Muscle layer of colon (tissue), 2 donors: ENCODE measurements at regions not wholly inside any gene's neighbourhood (a gene's known extent, or its start where the extent isn't known, plus 50 kb on each side); places are given as distances from the start of the nearest gene placed in this dataset.

Experiments used
- H3K27ac ChIP-seq: one replicate; pipeline ENCODE4 v1.7.0; 2013; ENCODE audit warnings: low read depth, mild to moderate bottlenecking, low read length, moderate library complexity
- H3K27me3 ChIP-seq, 2 donors: one replicate each; pipeline ENCODE4 v1.7.0; 2013; ENCODE audit warnings: low read length in 2 of 2, mild to moderate bottlenecking in 2 of 2; ENCODE audit not compliant: insufficient read depth in 2 of 2, control insufficient read depth in 1 of 2
- H3K36me3 ChIP-seq: one replicate; pipeline ENCODE4 v1.7.0; 2013; ENCODE audit warnings: mild to moderate bottlenecking, low read length; ENCODE audit not compliant: insufficient read depth
- H3K4me1 ChIP-seq: one replicate; pipeline ENCODE4 v1.7.0; 2013; ENCODE audit warnings: mild to moderate bottlenecking, low read length; ENCODE audit not compliant: insufficient read depth
- H3K4me3 ChIP-seq, 2 donors: one replicate each; pipeline ENCODE4 v1.7.0; 2013; ENCODE audit warnings: low read length in 2 of 2, low read depth in 1 of 2, mild to moderate bottlenecking in 1 of 2, moderate library complexity in 1 of 2
- H3K9ac ChIP-seq: one replicate; pipeline ENCODE4 v1.7.0; 2013; ENCODE audit warnings: low read length
- H3K9me3 ChIP-seq: one replicate; pipeline ENCODE4 v1.7.0; 2013; ENCODE audit warnings: mild to moderate bottlenecking, low read length
- donor health status: abdominal sarcoma.
- donor health status: Adenocarcinoma of cecum.

DNA sequence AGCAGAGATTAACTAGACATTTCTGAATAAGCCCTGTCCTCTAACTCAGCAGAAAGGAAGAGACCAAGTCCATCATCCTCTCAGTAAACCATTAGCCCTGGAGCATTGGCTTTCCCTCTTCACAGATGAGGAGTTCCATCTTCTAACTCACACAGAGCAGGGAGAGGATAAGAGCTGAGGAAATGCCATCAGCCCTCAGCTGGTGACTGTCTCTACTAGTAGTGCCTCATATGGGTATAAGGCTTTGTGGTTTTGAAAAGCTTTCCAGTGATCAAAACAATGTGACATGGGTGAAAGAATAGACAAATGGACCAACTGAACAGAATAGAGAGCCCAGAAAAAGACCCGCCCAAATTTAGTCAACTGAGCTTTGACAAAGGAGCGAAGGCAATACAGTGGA lies 197.2 kb upstream of the NUDT4 start:
- H3K9ac ChIP-seq: no peak overlapping the region
- H3K4me3 ChIP-seq: no peak overlapping the region
- H3K36me3 ChIP-seq: no peaks in the 10 kb centered on the region
- no peak overlapping the region for H3K27ac ChIP-seq
- no peaks in the 10 kb centered on the region for H3K27me3 ChIP-seq
- H3K4me1 ChIP-seq: peaks cover 72% of the 10 kb centered on the region
- no peaks in the 10 kb centered on the region for H3K9me3 ChIP-seq

DNA sequence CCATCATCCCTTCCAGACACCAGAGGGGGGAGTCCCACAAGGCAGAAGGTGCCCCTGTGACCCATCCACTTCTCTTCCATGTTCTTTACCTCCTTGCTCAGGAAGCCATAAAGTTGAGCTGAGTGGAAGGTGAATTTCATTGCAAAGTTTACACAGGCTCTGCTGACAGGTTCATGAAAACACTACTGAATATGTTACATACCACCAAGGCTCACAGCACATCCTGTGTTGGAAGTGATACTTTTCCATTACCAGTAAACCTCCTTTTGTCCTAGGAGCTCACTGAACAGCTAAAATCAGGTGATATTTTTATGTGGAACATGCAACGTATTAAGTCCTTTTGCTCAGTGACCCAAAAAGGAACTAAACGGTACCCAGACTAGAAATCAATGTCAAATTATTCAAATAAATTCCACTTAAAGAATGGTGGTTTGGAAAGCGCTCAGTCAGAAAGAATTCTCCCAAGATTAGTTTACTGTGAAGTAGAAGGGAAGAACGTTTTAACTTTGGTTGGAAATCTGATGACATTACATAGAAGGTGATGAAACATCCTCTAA lies 196.2 kb upstream of the NUDT4 start:
- Histone ChIP-seq H3K27ac (peak overlapping the region; percentile 72), H3K9me3 (no peaks in the 10 kb centered on the region), H3K27me3 (no peaks in the 10 kb centered on the region), H3K4me3 (no peak overlapping the region), H3K36me3 (no peaks in the 10 kb centered on the region), H3K4me1 (peaks cover 64% of the 10 kb centered on the region), H3K9ac (no peak overlapping the region)

DNA sequence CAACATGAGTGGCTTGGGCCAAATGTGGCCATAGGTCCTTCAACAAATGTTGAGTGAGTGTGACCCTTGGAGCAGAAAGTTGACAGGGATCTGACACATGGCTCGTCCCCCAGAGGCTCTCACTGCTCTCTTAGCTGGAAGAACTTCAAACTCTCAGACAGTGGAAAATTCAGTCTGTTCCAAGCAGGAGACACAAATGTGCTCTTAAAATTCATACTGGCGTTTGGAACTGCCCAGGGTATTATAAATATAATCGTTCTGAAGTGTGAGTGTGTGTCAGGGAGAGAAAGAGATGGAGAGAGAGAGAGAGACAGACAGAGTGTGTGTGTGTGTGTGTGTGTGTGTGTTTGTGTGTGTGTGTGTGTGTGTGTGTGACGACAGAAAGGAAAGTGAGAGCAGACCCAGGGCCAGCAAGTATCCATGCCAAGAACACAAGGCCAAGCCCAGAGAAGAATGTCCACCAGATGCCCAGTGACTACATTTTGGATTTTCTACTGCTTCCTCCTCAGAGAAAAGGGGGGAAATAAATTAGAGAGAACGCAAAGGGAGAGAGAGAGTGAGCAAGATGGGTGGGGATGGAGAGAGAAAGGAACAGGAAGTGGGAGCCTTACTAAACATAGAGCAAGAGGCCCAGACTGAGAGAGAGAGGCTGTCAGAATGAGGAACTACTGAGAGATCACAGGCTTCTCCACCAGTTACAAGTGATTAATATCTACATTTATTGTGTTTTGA lies 193.6 kb upstream of the NUDT4 start:
- no peak overlapping the region for H3K9ac ChIP-seq
- H3K36me3 ChIP-seq: no peaks in the 10 kb centered on the region
- peaks cover 43% of the 10 kb centered on the region for H3K4me1 ChIP-seq
- H3K27ac ChIP-seq: peak overlapping the region; percentile 79
- H3K27me3 ChIP-seq: no peaks in the 10 kb centered on the region
- H3K4me3 ChIP-seq: peak overlapping the region in 1 of 2 donors; percentile 1
- H3K9me3 ChIP-seq: no peaks in the 10 kb centered on the region

DNA sequence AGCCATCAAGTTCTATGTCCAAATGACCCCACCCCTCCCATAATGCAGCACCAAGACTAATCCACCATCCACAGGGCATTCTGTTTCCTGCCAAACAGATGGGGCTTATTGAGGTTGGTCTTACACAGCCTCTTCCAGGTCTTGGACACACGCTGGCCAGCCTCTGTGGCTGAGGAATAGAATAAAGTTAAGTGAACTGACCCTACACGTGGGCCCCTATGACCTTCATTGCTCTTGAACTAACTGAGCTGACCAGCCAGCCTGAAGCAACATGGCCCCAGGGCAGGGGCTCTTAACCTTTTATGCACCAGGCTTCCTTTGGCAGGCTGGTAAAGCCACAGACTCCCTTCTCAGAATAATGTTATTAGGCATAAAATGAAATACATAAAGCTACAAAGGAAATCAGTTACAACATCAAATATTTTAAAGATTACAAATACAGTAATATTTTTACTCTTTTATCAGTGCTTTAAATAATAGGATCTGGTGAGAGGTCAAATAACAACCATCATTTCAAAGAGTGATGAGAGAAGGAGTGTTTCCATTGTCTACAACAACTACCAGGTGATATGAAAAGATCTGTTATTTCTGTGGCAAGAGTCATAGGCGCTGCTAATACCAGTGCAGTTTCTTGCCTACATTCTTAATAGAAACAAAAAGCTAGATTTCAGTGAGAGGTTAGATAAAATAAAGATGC lies 192.9 kb upstream of the NUDT4 start:
- Histone ChIP-seq H3K27ac (peak overlapping the region; percentile 79), H3K27me3 (no peaks in the 10 kb centered on the region), H3K4me1 (peaks cover 38% of the 10 kb centered on the region), H3K4me3 (no peak overlapping the region), H3K9ac (no peak overlapping the region), H3K9me3 (no peaks in the 10 kb centered on the region), H3K36me3 (no peaks in the 10 kb centered on the region)

DNA sequence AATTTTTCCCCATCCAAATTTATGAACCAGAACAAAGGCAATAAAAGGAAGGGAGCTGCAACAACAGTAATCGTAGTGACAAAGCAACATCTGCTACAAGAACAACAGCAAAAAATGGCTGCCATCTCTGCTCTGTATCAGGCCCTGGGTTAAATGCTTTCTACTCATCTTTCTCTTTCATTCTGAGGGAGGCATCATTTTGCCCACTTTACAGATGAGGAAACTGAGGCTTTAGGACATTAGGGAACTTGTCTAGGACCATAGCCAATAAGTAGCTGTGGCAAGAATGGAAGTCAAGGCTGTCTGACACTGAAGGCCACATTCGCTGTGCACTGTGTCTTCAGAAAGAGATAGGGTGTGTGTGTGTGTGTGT lies 192.4 kb upstream of the NUDT4 start:
- no peaks in the 10 kb centered on the region for H3K27me3 ChIP-seq
- H3K9ac ChIP-seq: no peak overlapping the region
- H3K4me3 ChIP-seq: no peak overlapping the region
- H3K36me3 ChIP-seq: no peaks in the 10 kb centered on the region
- H3K4me1 ChIP-seq: peaks cover 36% of the 10 kb centered on the region
- H3K9me3 ChIP-seq: no peaks in the 10 kb centered on the region
- H3K27ac ChIP-seq: no peak overlapping the region

DNA sequence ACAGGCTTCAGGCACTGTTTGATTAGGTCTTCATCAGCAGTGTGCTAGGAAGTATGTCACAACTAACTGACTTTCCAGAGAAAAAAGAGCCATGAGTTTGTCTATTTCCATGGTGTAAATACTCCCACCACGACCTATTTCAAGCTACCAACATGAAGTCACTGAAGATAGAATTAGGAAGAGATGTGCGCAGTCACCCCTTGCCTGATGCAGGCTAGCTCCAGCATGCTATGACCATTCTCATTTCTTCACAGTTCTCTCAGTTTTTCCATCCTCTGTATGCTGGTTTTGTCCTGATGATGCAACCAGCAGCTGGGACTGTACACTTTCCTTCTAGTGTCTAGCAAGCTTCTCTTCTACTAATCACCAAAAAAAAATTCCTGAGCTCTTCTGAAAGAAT lies 191.6 kb upstream of the NUDT4 start:
- Histone ChIP-seq H3K27me3 (no peaks in the 10 kb centered on the region), H3K4me1 (peaks cover 35% of the 10 kb centered on the region), H3K27ac (no peak overlapping the region), H3K9me3 (no peaks in the 10 kb centered on the region), H3K36me3 (no peaks in the 10 kb centered on the region), H3K4me3 (no peak overlapping the region), H3K9ac (no peak overlapping the region)

DNA sequence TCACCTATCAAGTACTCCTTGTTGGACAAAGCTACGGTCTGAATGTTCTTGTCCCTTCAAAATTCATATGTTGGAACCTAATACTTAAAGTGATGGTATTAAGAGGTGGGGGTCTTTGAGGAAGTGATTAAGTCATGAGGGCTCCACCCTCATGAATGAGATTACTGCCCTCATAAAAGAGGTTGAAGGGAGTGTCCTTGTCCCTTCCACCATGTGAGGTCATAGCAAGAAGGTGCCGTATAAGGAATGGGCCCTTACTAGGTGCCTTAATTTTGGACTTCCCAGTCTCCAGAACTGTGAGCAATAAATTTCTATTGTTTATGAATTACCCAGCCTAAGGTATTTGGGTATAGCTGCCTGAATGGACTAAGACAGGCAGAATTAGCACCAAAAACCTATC lies 191.1 kb upstream of the NUDT4 start:
- Histone ChIP-seq H3K36me3 (no peaks in the 10 kb centered on the region), H3K9ac (no peak overlapping the region), H3K27me3 (no peaks in the 10 kb centered on the region), H3K4me1 (peaks cover 30% of the 10 kb centered on the region), H3K9me3 (no peaks in the 10 kb centered on the region), H3K4me3 (no peak overlapping the region), H3K27ac (no peak overlapping the region)

DNA sequence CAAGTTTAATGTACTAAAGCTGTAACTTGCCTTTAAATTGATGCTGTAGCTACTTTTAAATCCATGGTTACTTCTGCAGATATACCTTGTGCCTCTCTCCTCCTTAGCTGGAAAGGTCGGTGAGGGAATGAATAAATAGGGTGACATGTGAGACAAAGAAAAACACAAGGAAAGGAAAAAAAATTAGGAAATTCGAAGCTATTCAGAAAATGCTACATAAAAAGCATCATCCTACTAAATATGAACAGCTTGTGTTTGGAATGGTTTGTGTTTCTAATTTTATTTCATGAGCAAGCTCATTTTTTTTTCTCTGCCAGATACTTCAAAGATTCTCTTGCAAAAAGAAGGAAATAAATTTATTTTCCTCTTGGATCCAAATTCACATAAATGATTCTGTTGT lies 186.3 kb upstream of the NUDT4 start:
- Histone ChIP-seq H3K27me3 (no peaks in the 10 kb centered on the region), H3K9ac (no peak overlapping the region), H3K9me3 (no peaks in the 10 kb centered on the region), H3K4me3 (no peak overlapping the region), H3K4me1 (peaks cover 7% of the 10 kb centered on the region), H3K36me3 (no peaks in the 10 kb centered on the region), H3K27ac (no peak overlapping the region)

DNA sequence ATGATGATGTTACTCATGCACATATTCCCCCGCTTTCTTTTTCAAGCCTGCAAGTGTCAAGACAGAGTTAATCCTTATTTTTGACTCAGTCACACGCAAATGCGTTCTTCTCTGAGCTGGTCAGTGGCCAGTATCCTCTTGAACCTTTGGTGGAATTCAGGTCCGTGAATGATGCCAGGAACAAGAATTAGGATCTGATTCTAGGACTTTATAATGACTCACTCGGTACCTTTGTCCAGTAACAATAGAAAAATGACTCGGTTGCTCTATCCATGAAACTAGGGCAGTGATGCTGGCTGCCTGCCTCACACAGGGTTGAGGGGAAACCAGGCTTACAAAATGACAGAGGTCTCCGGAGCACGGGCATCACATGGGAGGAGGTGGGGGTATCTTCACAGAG lies 185.8 kb upstream of the NUDT4 start:
- peaks cover 7% of the 10 kb centered on the region for H3K4me1 ChIP-seq
- no peak overlapping the region for H3K4me3 ChIP-seq
- H3K27ac ChIP-seq: no peak overlapping the region
- no peaks in the 10 kb centered on the region for H3K36me3 ChIP-seq
- H3K9me3 ChIP-seq: no peaks in the 10 kb centered on the region
- H3K27me3 ChIP-seq: no peaks in the 10 kb centered on the region
- no peak overlapping the region for H3K9ac ChIP-seq

DNA sequence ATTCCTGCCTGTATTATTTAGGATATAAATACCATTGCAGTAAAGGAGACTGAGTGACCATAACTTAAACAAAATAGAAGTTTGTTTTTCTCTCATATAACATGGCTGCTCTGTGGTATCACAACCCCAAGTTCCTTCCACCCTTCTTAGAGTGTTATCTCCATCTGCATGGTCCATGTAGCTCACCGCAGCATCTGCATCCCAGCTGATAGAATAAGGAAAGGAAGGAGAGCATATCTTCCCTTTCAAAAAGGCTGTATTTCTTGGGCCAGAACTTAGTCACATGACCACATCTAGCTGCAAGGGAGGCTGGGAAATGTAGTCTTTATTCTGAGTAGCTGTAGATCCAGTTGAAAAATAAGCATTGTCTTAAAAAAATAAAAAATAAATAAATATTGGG lies 184.8 kb upstream of the NUDT4 start:
- no peaks in the 10 kb centered on the region for H3K9me3 ChIP-seq
- no peak overlapping the region for H3K4me3 ChIP-seq
- H3K4me1 ChIP-seq: peaks cover 7% of the 10 kb centered on the region
- H3K9ac ChIP-seq: no peak overlapping the region
- H3K27me3 ChIP-seq: no peaks in the 10 kb centered on the region
- H3K36me3 ChIP-seq: no peaks in the 10 kb centered on the region
- no peak overlapping the region for H3K27ac ChIP-seq

DNA sequence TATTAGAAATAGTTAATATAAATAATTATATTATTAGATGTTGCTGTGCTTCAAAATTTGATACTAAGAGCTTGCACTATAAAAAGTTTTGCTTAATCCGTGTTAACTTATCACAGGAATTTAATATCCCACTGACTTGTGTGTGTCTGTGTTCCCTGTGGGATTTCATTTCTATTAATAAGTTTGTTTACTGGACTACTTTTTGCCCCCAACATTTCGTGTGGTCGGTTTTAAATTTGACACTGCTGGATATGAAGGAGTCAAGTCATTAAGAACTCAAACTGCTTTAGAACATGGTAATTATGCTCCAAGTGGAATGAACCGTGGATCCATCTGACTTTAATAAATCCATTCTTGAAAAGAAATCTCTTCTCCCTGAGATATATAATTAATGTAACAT lies 182.2 kb upstream of the NUDT4 start:
- Histone ChIP-seq H3K27ac (no peak overlapping the region), H3K36me3 (no peaks in the 10 kb centered on the region), H3K9me3 (no peaks in the 10 kb centered on the region), H3K4me3 (no peak overlapping the region), H3K9ac (no peak overlapping the region), H3K27me3 (no peaks in the 10 kb centered on the region), H3K4me1 (peaks cover 7% of the 10 kb centered on the region)
